ENCODE measurements at regions not wholly inside any gene's neighbourhood (a gene's known extent, or its start where the extent isn't known, plus 50 kb on each side); places are given as distances from the start of the nearest gene placed in this dataset.
"Not testable (repeated sequence)": the region's sequence is repeated elsewhere in the genome, so short reads cannot be mapped to it uniquely, and the experiment has no call there.

DNA sequence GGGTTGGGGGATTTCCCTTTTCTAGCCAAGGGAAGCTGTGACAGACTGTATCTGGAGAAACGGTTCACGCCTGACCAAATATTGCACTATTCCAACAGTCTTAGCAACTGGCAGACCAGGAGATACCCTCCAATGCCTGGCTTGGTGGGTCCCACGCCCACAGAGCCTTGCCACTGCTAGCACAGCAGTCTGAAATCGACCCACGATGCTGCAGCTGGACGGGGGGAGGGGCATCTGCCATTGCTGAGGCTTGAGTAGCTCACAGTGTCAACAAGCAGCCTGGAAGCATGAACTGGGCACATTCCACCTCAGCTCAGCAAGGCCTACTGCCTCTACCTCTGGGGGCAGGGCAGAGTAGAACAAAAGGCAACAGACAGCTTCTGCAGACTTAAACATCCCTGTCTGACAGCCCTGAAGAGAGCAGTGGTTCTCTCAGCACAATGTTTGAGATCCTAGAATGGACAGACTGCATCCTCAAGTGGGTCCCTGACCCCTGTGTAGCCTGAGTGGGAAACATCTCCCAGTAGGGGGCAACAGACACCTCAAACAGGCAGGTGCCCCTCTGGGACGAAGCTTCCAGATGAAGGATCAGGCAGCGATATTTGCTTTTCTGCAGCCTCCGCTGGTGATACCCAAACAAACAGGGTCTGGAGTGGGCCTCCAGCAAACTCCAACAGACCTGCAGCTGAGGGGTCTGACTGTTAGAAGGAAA lies 89.9 kb upstream of the ECI2 start:
- H3K36me3 ChIP-seq = no peaks in the 10 kb centered on the region
- 47 to 77% (median 52%) methylated on average over 6 to 9 of the region's 9 CpGs for WGBS, 5 donors
- peaks cover 0 to 10% (median 0%) of the 10 kb centered on the region in 4 donors for H3K9me3 ChIP-seq
- peaks cover 0 to 12% (median 4%) of the 10 kb centered on the region in 4 donors for H3K4me1 ChIP-seq
- intact Hi-C loops (cut with DNase I; ENCODE audit: low total_unique reads) = no loop called here
- no peak overlapping the region for H3K27ac ChIP-seq
- peak in 1 of 2 donors; percentile 64 for DNase-seq
- no peaks in the 10 kb centered on the region for H3K27me3 ChIP-seq
- TF ChIP-seq, protein P1, sequence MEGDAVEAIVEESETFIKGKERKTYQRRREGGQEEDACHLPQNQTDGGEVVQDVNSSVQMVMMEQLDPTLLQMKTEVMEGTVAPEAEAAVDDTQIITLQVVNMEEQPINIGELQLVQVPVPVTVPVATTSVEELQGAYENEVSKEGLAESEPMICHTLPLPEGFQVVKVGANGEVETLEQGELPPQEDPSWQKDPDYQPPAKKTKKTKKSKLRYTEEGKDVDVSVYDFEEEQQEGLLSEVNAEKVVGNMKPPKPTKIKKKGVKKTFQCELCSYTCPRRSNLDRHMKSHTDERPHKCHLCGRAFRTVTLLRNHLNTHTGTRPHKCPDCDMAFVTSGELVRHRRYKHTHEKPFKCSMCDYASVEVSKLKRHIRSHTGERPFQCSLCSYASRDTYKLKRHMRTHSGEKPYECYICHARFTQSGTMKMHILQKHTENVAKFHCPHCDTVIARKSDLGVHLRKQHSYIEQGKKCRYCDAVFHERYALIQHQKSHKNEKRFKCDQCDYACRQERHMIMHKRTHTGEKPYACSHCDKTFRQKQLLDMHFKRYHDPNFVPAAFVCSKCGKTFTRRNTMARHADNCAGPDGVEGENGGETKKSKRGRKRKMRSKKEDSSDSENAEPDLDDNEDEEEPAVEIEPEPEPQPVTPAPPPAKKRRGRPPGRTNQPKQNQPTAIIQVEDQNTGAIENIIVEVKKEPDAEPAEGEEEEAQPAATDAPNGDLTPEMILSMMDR (IDR thresholded peaks at IDR 0.05) = no peak
- TF ChIP-seq EP300 (IDR thresholded peaks at IDR 0.05) (no peak), POLR2AphosphoS5 (IDR thresholded peaks at IDR 0.05) (no peak), POLR2A (IDR thresholded peaks at IDR 0.05) (no peak)
- no peak overlapping the region for H3K4me3 ChIP-seq

- intact Hi-C loops (cut with DNase I; ENCODE audit: low total_unique reads) = no loop called here
- no peaks in the 10 kb centered on the region for H3K27me3 ChIP-seq
- TF ChIP-seq POLR2A (IDR thresholded peaks at IDR 0.05) = no peak
- TF ChIP-seq, protein P1 (IDR thresholded peaks at IDR 0.05) = no peak
- TF ChIP-seq POLR2AphosphoS5 (IDR thresholded peaks at IDR 0.05) = no peak
- TF ChIP-seq EP300 (IDR thresholded peaks at IDR 0.05) = no peak
- H3K36me3 ChIP-seq = no peaks in the 10 kb centered on the region
- peaks cover 0 to 10% (median 0%) of the 10 kb centered on the region in 4 donors for H3K9me3 ChIP-seq
- peak in 1 of 2 donors; percentile 62 for DNase-seq
- H3K4me3 ChIP-seq = no peak overlapping the region
- WGBS, 5 donors = 28 to 37% (median 31%) methylated on average over 9 of the region's 9 CpGs
- H3K4me1 ChIP-seq = peaks cover 0 to 12% (median 4%) of the 10 kb centered on the region in 4 donors
- H3K27ac ChIP-seq = no peak overlapping the region
Observed at GRCh38 chr6:4224067-4224978, 88.9 kb upstream of the ECI2 start.

DNA sequence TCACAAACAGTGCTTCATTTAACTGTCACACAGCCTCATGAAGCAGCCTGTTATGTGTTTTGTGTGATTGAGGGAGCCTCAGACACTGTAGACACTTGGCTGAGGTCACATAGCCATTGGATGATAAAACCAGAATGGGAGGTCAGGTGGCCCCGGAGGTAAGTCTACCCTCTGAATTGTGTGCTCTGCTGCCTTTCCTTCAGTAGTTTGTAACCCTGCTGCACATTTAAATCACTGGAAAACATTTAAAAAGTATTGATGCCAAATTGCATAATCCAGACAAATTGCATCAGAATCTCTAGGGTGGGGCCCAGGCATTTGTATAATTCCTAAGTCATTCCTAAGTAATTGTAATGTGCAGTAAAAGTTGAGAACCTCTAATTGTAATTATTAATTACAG lies 85.2 kb upstream of the ECI2 start:
- Histone ChIP-seq H3K36me3 (no peaks in the 10 kb centered on the region), H3K4me3 (no peak overlapping the region), H3K4me1 (peaks cover 0 to 12% (median 4%) of the 10 kb centered on the region in 4 donors), H3K27me3 (no peaks in the 10 kb centered on the region), H3K9me3 (peaks cover 0 to 10% (median 0%) of the 10 kb centered on the region in 4 donors), H3K27ac (no peak overlapping the region)
- WGBS, 5 donors = 64 to 86% (median 73%) methylated on average over 1 of the region's 1 CpG
- TF ChIP-seq POLR2AphosphoS5 (IDR thresholded peaks at IDR 0.05) (no peak), EP300 (IDR thresholded peaks at IDR 0.05) (no peak), POLR2A (IDR thresholded peaks at IDR 0.05) (no peak)
- TF ChIP-seq, protein P1 (IDR thresholded peaks at IDR 0.05) = no peak
- no peak for DNase-seq
- intact Hi-C loops (cut with DNase I; ENCODE audit: low total_unique reads) = no loop called here

- H3K9me3 ChIP-seq = peaks cover 0 to 17% (median 8%) of the 10 kb centered on the region in 4 donors
- H3K4me1 ChIP-seq; H3K27ac ChIP-seq; H3K4me3 ChIP-seq; H3K36me3 ChIP-seq; intact Hi-C loops (cut with DNase I; ENCODE audit: low total_unique reads); H3K27me3 ChIP-seq; DNase-seq: not testable (repeated sequence)
- WGBS, 5 donors = 92 to 99% (median 96%) methylated on average over 3 of the region's 3 CpGs
Observed at GRCh38 chr6:4218619-4219317, 83.4 kb upstream of the ECI2 start.

Measured in stomach (tissue), 8 donors.